Gastrocnemius medialis (tissue), 4 donors: ENCODE measurements at regions not wholly inside any gene's neighbourhood (a gene's known extent, or its start where the extent isn't known, plus 50 kb on each side); places are given as distances from the start of the nearest gene placed in this dataset.

Source experiments
- ATAC-seq, 2 donors: fragments of 150-250 bp; one replicate each; pipeline ENCODE4 v1.9.1; 2016
- DNase-seq, 2 donors: peaks; one replicate each; pipeline ENCODE4 v3.0.0-alpha.2; 2019
- H3K27ac ChIP-seq, 4 donors: fragments of 200-600 bp; sonication (generic); 1 replicate in 1 of 4; 2 replicates in 3 of 4; pipeline ENCODE4 v1.5.1; 2016 to 2018; ENCODE audit warnings: mild to moderate bottlenecking in 2 of 4, moderate library complexity in 1 of 4
- H3K27me3 ChIP-seq, 3 donors: fragments of 200-600 bp; sonication (generic) in 2 of 3; 1 replicate in 1 of 3; 2 replicates in 2 of 3; pipeline versions ENCODE4 v1.5.1 to v1.6.0; 2016 to 2019; ENCODE audit warnings: mild to moderate bottlenecking in 1 of 3, moderate library complexity in 1 of 3
- H3K36me3 ChIP-seq, 2 donors: fragments of 200-600 bp; sonication (generic) in 1 of 2; one replicate each; pipeline ENCODE4 v1.5.1; 2017 to 2018
- H3K4me1 ChIP-seq, 2 donors: fragments of 200-600 bp; sonication (generic) in 1 of 2; one replicate each; pipeline ENCODE4 v1.5.1; 2016 to 2017; ENCODE audit warnings: mild to moderate bottlenecking in 2 of 2
- H3K4me3 ChIP-seq, 4 donors: fragments of 200-600 bp; sonication (generic) in 3 of 4; 1 replicate in 1 of 4; 2 replicates in 3 of 4; pipeline ENCODE4 v1.5.1; 2016 to 2019; ENCODE audit warnings: mild to moderate bottlenecking in 2 of 4
- H3K9me3 ChIP-seq, 3 donors: fragments of 200-600 bp; sonication (generic) in 2 of 3; 1 replicate in 1 of 3; 2 replicates in 2 of 3; pipeline ENCODE4 v1.5.1; 2016 to 2019
- POLR2A ChIP-seq, 2 donors: fragments of 450-650 bp; IDR thresholded peaks; one replicate each; pipeline ENCODE4 v1.6.1; 2017; ENCODE audit warnings: antibody characterized with exemption in 2 of 2, mild to moderate bottlenecking in 2 of 2, moderate library complexity in 2 of 2
- in situ Hi-C, 4 donors: fragments of 200-750 bp; cut with MboI; loops; one replicate each; pipeline versions ENCODE4 v1.15.0 to v1.8.0; 2017; ENCODE audit warnings: low sequenced_read_pairs in 4 of 4
- intact Hi-C: fragments of 100-400 bp; cut with DNase I; formaldehyde crosslinking; loops from one replicate; pipeline ENCODE4 v1.15.1; 2023; ENCODE audit warnings: low total_unique reads
- TF ChIP-seq, protein P1 (sequence below), 5 experiments: fragments of 450-650 bp in 3 of 5; fragments of 200-600 bp in 2 of 5; sonication (generic) in 2 of 5; IDR thresholded peaks in 4 of 5; conservative IDR thresholded peaks in 1 of 5; 1 replicate in 4 of 5; 2 replicates in 1 of 5; pipeline ENCODE4 v1.5.1; 2016 to 2019; ENCODE audit warnings: antibody characterized with exemption in 5 of 5, mild to moderate bottlenecking in 3 of 5, moderate library complexity in 3 of 5

DNA sequence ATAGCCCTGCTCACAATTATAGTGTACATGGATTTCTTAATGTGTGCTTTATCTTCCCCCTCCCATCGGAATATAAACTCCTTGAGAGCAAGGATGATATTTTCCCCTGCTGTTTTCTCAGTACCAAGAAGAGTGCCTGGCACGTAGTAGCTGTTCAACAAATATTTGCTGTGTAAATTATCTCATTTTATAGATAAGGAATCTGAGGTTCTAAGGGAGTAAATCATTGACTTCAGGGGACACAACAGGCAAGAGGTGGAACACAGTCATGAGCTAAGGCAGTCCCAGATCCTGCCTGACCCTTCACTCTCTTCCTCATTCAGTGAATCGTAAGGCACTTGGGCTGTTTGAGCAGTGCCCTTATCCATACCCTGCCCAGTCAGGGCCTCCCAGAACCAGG is 187.3 kb upstream of the TNP1 start:
- Histone ChIP-seq H3K36me3 (no peaks in the 10 kb centered on the region), H3K27me3 (no peaks in the 10 kb centered on the region), H3K9me3 (no peaks in the 10 kb centered on the region), H3K27ac (no peak overlapping the region), H3K4me1 (peaks cover under 1% of the 10 kb centered on the region in 2 donors), H3K4me3 (no peak overlapping the region)
- TF ChIP-seq, protein P1, sequence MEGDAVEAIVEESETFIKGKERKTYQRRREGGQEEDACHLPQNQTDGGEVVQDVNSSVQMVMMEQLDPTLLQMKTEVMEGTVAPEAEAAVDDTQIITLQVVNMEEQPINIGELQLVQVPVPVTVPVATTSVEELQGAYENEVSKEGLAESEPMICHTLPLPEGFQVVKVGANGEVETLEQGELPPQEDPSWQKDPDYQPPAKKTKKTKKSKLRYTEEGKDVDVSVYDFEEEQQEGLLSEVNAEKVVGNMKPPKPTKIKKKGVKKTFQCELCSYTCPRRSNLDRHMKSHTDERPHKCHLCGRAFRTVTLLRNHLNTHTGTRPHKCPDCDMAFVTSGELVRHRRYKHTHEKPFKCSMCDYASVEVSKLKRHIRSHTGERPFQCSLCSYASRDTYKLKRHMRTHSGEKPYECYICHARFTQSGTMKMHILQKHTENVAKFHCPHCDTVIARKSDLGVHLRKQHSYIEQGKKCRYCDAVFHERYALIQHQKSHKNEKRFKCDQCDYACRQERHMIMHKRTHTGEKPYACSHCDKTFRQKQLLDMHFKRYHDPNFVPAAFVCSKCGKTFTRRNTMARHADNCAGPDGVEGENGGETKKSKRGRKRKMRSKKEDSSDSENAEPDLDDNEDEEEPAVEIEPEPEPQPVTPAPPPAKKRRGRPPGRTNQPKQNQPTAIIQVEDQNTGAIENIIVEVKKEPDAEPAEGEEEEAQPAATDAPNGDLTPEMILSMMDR (IDR thresholded peaks at IDR 0.05 in 4 of 5, conservative IDR thresholded peaks at IDR 0.05 in 1 of 5): no peak
- no peak for TF ChIP-seq POLR2A (IDR thresholded peaks at IDR 0.05)
- in situ Hi-C loops (no loop called here), intact Hi-C loops (no loop called here)
- no peak for ATAC-seq
- DNase-seq: no peak

- in situ Hi-C loops (no loop called here), intact Hi-C loops (no loop called here)
- H3K9me3 ChIP-seq: no peaks in the 10 kb centered on the region
- TF ChIP-seq POLR2A (IDR thresholded peaks at IDR 0.05): no peak
- TF ChIP-seq, protein P1 (IDR thresholded peaks at IDR 0.05 in 4 of 5, conservative IDR thresholded peaks at IDR 0.05 in 1 of 5): no peak
- H3K4me1 ChIP-seq: no peaks in the 10 kb centered on the region
- no peaks in the 10 kb centered on the region for H3K36me3 ChIP-seq
- no peak for DNase-seq
- H3K27me3 ChIP-seq: no peaks in the 10 kb centered on the region
- no peak for ATAC-seq
- no peak overlapping the region for H3K27ac ChIP-seq
- no peak overlapping the region for H3K4me3 ChIP-seq
Observed at GRCh38 chr2:217045700-217046475, 186.0 kb upstream of the TNP1 start.

- intact Hi-C loops (no loop called here), in situ Hi-C loops (no loop called here)
- TF ChIP-seq, protein P1 (IDR thresholded peaks at IDR 0.05 in 4 of 5, conservative IDR thresholded peaks at IDR 0.05 in 1 of 5): no peak
- no peak overlapping the region for H3K27ac ChIP-seq
- H3K4me1 ChIP-seq: peaks cover 8% of the 10 kb centered on the region in 2 donors
- H3K36me3 ChIP-seq: no peaks in the 10 kb centered on the region
- DNase-seq (no peak), ATAC-seq (no peak)
- no peak overlapping the region for H3K4me3 ChIP-seq
- H3K9me3 ChIP-seq: no peaks in the 10 kb centered on the region
- no peaks in the 10 kb centered on the region for H3K27me3 ChIP-seq
Observed at GRCh38 chr2:217040099-217040498, 180.2 kb upstream of the TNP1 start.

GRCh38 chr2:217038001-217038400 is 178.1 kb upstream of the TNP1 start:
- H3K4me3 ChIP-seq: no peak overlapping the region
- ATAC-seq (no peak), DNase-seq (no peak)
- intact Hi-C loops (no loop called here), in situ Hi-C loops (no loop called here)
- H3K27ac ChIP-seq: no peak overlapping the region
- no peaks in the 10 kb centered on the region for H3K36me3 ChIP-seq
- H3K27me3 ChIP-seq: no peaks in the 10 kb centered on the region
- H3K9me3 ChIP-seq: no peaks in the 10 kb centered on the region
- TF ChIP-seq POLR2A (IDR thresholded peaks at IDR 0.05): no peak
- TF ChIP-seq, protein P1 (IDR thresholded peaks at IDR 0.05 in 4 of 5, conservative IDR thresholded peaks at IDR 0.05 in 1 of 5): no peak
- peaks cover 8% of the 10 kb centered on the region in 2 donors for H3K4me1 ChIP-seq

DNA sequence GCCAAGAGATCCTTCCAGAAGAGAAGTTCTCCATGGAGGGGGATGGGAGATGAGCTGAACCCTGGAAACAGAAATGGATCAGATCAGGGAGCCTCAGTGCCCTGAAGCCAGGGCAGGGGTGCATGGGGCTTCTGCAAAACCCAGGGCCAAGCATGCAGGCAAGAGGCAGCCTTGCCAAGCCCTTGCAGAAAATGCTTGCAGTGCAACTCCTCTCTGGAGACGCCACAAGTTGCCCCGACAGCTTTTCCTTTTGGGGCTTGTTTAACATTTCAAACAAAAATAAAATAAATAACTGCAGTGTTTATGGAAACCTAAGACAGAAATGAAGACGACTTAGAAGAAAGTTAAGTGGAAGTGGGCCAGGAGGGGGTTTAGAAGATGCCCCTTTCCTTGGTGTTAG is 177.5 kb upstream of the TNP1 start:
- TF ChIP-seq, protein P1 (IDR thresholded peaks at IDR 0.05 in 4 of 5, conservative IDR thresholded peaks at IDR 0.05 in 1 of 5): no peak
- no peak for TF ChIP-seq POLR2A (IDR thresholded peaks at IDR 0.05)
- intact Hi-C loops: no loop called here
- no peak overlapping the region for H3K27ac ChIP-seq

More for the DNA sequence above, 177.5 kb upstream of the TNP1 start:
- peaks cover 8% of the 10 kb centered on the region in 2 donors for H3K4me1 ChIP-seq
- ATAC-seq (no peak), DNase-seq (no peak)
- H3K4me3 ChIP-seq: no peak overlapping the region
- no peaks in the 10 kb centered on the region for H3K9me3 ChIP-seq
- in situ Hi-C loops: no loop called here
- no peaks in the 10 kb centered on the region for H3K27me3 ChIP-seq
- no peaks in the 10 kb centered on the region for H3K36me3 ChIP-seq
